ENCODE measurements at regions not wholly inside any gene's neighbourhood (a gene's known extent, or its start where the extent isn't known, plus 50 kb on each side); places are given as distances from the start of the nearest gene placed in this dataset.
A peak's percentile ranks its signal among the peaks of the same experiment; 100 is the strongest.

GRCh38 chr10:77711683-77712049 lies 74.1 kb upstream of the KCNMA1 start:
- DNase-seq (ENCODE audit: extremely low spot score, insufficient read length, low read depth) (no peak), FAIRE-seq (no peak)

- peak; percentile 68 for DNase-seq (ENCODE audit: extremely low spot score, insufficient read length, low read depth)
- FAIRE-seq: peak; percentile 78
Measured at GRCh38 chr10:77710759-77711682, 73.4 kb upstream of the KCNMA1 start.

- FAIRE-seq: peak; percentile 26
- no peak for DNase-seq (ENCODE audit: extremely low spot score, insufficient read length, low read depth)
Measured at GRCh38 chr10:77710081-77710551, 72.5 kb upstream of the KCNMA1 start.

- FAIRE-seq (no peak), DNase-seq (ENCODE audit: extremely low spot score, insufficient read length, low read depth) (no peak)
Measured at GRCh38 chr10:77707570-77707969, 70.0 kb upstream of the KCNMA1 start.

GRCh38 chr10:77702166-77702565 lies 64.6 kb upstream of the KCNMA1 start:
- FAIRE-seq (no peak), DNase-seq (ENCODE audit: extremely low spot score, insufficient read length, low read depth) (no peak)

- FAIRE-seq (no peak), DNase-seq (ENCODE audit: extremely low spot score, insufficient read length, low read depth) (no peak)
Measured at GRCh38 chr10:77700086-77700485, 62.5 kb upstream of the KCNMA1 start.

GRCh38 chr10:77699080-77699645 lies 61.6 kb upstream of the KCNMA1 start:
- DNase-seq (ENCODE audit: extremely low spot score, insufficient read length, low read depth): no peak
- FAIRE-seq: no peak

- FAIRE-seq (peak; percentile 47), DNase-seq (ENCODE audit: extremely low spot score, insufficient read length, low read depth) (no peak)
Measured at GRCh38 chr10:77698267-77698931, 60.8 kb upstream of the KCNMA1 start.

- no peak for FAIRE-seq
- DNase-seq (ENCODE audit: extremely low spot score, insufficient read length, low read depth): no peak
Measured at GRCh38 chr10:77696584-77696983, 59.0 kb upstream of the KCNMA1 start.

GRCh38 chr10:77695186-77695585 lies 57.6 kb upstream of the KCNMA1 start:
- FAIRE-seq (no peak), DNase-seq (ENCODE audit: extremely low spot score, insufficient read length, low read depth) (no peak)

- FAIRE-seq (no peak), DNase-seq (ENCODE audit: extremely low spot score, insufficient read length, low read depth) (no peak)
Measured at GRCh38 chr10:77692782-77693181, 55.2 kb upstream of the KCNMA1 start.

- DNase-seq (ENCODE audit: extremely low spot score, insufficient read length, low read depth) (no peak), FAIRE-seq (no peak)
Measured at GRCh38 chr10:77689339-77689738, 51.7 kb upstream of the KCNMA1 start.

GRCh38 chr10:77687621-77688020 lies 50.0 kb upstream of the KCNMA1 start:
- DNase-seq (ENCODE audit: extremely low spot score, insufficient read length, low read depth) (no peak), FAIRE-seq (no peak)
